ENCODE measurements at regions not wholly inside any gene's neighbourhood (a gene's known extent, or its start where the extent isn't known, plus 50 kb on each side); places are given as distances from the start of the nearest gene placed in this dataset.

GRCh38 chr2:239779584-239779983 is 245.6 kb downstream of the NDUFA10 start:
- no peak for TF ChIP-seq ESRRG (CRISPR knock-in tag; IDR thresholded peaks at IDR 0.05)
- no peak for TF ChIP-seq ZNF565 (CRISPR knock-in tag; conservative IDR thresholded peaks at IDR 0.05; ENCODE audit: low read depth)
- TF ChIP-seq, protein P1, sequence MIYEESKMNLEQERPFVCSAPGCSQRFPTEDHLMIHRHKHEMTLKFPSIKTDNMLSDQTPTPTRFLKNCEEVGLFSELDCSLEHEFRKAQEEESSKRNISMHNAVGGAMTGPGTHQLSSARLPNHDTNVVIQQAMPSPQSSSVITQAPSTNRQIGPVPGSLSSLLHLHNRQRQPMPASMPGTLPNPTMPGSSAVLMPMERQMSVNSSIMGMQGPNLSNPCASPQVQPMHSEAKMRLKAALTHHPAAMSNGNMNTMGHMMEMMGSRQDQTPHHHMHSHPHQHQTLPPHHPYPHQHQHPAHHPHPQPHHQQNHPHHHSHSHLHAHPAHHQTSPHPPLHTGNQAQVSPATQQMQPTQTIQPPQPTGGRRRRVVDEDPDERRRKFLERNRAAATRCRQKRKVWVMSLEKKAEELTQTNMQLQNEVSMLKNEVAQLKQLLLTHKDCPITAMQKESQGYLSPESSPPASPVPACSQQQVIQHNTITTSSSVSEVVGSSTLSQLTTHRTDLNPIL (CRISPR knock-in tag; IDR thresholded peaks at IDR 0.05; ENCODE audit: low read depth), result no peak
- no peak for TF ChIP-seq CSDC2 (CRISPR knock-in tag; IDR thresholded peaks at IDR 0.05)
- TF ChIP-seq PPARA (CRISPR knock-in tag; IDR thresholded peaks at IDR 0.05; ENCODE audit: borderline replicate concordance), result no peak
- TF ChIP-seq RARB (CRISPR knock-in tag; IDR thresholded peaks at IDR 0.05), result no peak
- TF ChIP-seq, protein P2, sequence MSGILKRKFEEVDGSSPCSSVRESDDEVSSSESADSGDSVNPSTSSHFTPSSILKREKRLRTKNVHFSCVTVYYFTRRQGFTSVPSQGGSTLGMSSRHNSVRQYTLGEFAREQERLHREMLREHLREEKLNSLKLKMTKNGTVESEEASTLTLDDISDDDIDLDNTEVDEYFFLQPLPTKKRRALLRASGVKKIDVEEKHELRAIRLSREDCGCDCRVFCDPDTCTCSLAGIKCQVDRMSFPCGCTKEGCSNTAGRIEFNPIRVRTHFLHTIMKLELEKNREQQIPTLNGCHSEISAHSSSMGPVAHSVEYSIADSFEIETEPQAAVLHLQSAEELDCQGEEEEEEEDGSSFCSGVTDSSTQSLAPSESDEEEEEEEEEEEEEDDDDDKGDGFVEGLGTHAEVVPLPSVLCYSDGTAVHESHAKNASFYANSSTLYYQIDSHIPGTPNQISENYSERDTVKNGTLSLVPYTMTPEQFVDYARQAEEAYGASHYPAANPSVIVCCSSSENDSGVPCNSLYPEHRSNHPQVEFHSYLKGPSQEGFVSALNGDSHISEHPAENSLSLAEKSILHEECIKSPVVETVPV (CRISPR knock-in tag; IDR thresholded peaks at IDR 0.05), result no peak
- no peak for TF ChIP-seq SNAI2 (CRISPR knock-in tag; IDR thresholded peaks at IDR 0.05)
- no peak for TF ChIP-seq TSHZ2 (CRISPR knock-in tag; IDR thresholded peaks at IDR 0.05)
- TF ChIP-seq ZNF70 (CRISPR knock-in tag; IDR thresholded peaks at IDR 0.05), result no peak
- TF ChIP-seq BACH2 (CRISPR knock-in tag; IDR thresholded peaks at IDR 0.05; ENCODE audit: borderline replicate concordance), result no peak
- TF ChIP-seq, protein P3, sequence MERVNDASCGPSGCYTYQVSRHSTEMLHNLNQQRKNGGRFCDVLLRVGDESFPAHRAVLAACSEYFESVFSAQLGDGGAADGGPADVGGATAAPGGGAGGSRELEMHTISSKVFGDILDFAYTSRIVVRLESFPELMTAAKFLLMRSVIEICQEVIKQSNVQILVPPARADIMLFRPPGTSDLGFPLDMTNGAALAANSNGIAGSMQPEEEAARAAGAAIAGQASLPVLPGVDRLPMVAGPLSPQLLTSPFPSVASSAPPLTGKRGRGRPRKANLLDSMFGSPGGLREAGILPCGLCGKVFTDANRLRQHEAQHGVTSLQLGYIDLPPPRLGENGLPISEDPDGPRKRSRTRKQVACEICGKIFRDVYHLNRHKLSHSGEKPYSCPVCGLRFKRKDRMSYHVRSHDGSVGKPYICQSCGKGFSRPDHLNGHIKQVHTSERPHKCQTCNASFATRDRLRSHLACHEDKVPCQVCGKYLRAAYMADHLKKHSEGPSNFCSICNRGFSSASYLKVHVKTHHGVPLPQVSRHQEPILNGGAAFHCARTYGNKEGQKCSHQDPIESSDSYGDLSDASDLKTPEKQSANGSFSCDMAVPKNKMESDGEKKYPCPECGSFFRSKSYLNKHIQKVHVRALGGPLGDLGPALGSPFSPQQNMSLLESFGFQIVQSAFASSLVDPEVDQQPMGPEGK (CRISPR knock-in tag; IDR thresholded peaks at IDR 0.05; ENCODE audit: borderline replicate concordance), result no peak
- no peak for TF ChIP-seq ZFP30 (CRISPR knock-in tag; IDR thresholded peaks at IDR 0.05)
- TF ChIP-seq TOX (CRISPR knock-in tag; IDR thresholded peaks at IDR 0.05; ENCODE audit: borderline replicate concordance), result no peak
- TF ChIP-seq ARNTL (CRISPR knock-in tag; IDR thresholded peaks at IDR 0.05; ENCODE audit: borderline replicate concordance, low read depth), result no peak
- no peak for TF ChIP-seq ZFP3 (CRISPR knock-in tag; IDR thresholded peaks at IDR 0.05)
- no peak for ATAC-seq

DNA sequence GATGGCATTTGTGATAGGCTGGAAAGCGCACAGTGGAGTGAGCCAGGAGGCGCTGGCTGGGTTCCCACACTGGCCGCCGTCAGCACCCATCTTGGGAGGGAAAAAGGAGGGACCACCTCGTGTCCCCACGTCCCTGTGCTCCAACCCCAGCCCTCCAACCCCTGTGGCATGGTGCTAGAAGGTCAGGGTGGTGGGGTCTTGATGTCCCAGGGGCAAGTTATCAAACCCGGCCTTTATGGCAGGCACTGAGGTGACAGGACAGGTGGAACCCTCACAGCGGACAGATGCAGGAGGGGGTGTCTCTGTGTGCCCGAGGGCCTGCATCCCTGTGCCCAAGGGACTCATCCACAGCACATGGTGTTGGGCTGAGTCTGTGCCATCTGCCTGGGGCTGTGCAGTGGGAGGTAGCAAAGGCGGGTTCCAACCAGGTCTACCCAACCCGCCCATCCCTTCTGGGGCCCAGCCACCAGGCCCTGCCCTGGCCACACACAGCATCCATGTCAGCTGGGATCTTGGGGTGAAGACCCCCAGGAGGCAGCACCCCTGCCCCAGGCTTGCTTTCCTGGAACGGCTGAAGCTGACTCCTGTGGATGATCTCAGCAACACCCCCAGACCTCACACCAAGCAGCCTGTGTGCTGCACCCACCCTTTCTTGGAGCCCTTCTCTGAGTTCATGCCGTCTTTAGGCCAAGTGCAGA is 246.1 kb downstream of the NDUFA10 start:
- TF ChIP-seq TSHZ2 (CRISPR knock-in tag; IDR thresholded peaks at IDR 0.05), result no peak
- TF ChIP-seq, protein P1 (CRISPR knock-in tag; IDR thresholded peaks at IDR 0.05; ENCODE audit: low read depth), result no peak
- TF ChIP-seq ZNF565 (CRISPR knock-in tag; conservative IDR thresholded peaks at IDR 0.05; ENCODE audit: low read depth), result no peak
- TF ChIP-seq SNAI2 (CRISPR knock-in tag; IDR thresholded peaks at IDR 0.05), result no peak
- TF ChIP-seq OSR1 (CRISPR knock-in tag; IDR thresholded peaks at IDR 0.05), result no peak
- TF ChIP-seq TOX (CRISPR knock-in tag; IDR thresholded peaks at IDR 0.05; ENCODE audit: borderline replicate concordance), result no peak
- TF ChIP-seq PPARA (CRISPR knock-in tag; IDR thresholded peaks at IDR 0.05; ENCODE audit: borderline replicate concordance), result no peak
- TF ChIP-seq, protein P3 (CRISPR knock-in tag; IDR thresholded peaks at IDR 0.05; ENCODE audit: borderline replicate concordance), result no peak
- TF ChIP-seq, protein P2 (CRISPR knock-in tag; IDR thresholded peaks at IDR 0.05), result no peak
- no peak for TF ChIP-seq ESRRG (CRISPR knock-in tag; IDR thresholded peaks at IDR 0.05)

More for the DNA sequence above, 246.1 kb downstream of the NDUFA10 start:
- ATAC-seq, result no peak
